ENCODE measurements at regions not wholly inside any gene's neighbourhood (a gene's known extent, or its start where the extent isn't known, plus 50 kb on each side); places are given as distances from the start of the nearest gene placed in this dataset.
"Not testable (repeated sequence)": the region's sequence is repeated elsewhere in the genome, so short reads cannot be mapped to it uniquely, and the experiment has no call there.

DNA sequence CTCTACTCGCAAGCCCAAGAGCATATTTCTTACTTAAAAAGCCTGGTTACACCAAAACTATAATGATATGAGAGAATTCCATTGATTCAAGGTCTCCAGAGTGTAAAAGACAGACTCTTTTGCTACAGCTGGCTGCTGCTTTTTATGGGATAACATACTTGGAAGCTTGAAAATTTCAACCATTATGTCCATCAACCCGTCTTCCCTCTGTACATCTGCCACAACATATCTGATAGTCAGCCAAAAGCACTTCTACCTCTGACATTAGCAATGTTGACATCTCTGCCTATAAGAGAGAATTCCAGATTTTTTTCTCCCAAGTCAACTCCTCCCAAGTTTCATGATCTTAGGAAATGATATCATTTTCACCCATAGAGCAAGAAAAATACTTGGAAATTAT lies 54.4 kb upstream of the IQCM start:
- no peak for DNase-seq

DNA sequence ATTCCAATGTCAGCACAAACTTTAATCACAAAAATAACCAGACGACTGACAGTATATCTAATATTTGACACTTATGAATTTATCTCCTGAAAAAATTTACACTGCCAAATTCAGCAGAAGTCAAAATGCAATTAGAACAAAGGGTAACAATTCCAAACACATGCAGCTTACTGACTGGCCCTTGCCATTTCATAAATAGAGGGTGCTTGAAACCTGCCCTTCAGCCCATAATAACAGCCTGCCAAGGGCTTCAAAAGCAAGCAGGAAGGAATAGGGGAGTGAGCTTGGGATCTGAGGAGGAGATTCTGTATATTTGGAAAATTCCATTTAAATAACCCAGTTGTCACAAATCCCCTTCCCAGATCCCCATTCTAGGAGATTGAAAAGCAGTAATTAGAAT lies 66.1 kb upstream of the IQCM start:
- DNase-seq = no peak

DNA sequence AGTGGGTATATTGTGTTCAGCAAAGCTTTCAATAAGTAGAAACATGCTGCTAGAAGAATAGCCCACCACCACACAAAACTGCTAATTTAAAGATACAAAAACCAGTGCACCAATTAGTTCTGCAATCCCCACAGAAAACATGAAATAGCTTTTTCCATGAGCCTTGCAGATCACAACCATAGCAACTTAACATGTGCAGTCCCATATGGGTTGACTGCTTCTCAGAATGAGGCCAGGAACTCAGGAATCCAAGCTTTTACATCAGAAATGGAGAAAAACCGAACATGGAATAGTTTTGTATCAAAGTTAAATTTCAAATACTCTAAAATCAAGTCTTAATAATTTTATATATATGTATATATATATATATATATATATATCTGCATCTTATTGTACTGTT lies 66.6 kb upstream of the IQCM start:
- no peak for DNase-seq

DNA sequence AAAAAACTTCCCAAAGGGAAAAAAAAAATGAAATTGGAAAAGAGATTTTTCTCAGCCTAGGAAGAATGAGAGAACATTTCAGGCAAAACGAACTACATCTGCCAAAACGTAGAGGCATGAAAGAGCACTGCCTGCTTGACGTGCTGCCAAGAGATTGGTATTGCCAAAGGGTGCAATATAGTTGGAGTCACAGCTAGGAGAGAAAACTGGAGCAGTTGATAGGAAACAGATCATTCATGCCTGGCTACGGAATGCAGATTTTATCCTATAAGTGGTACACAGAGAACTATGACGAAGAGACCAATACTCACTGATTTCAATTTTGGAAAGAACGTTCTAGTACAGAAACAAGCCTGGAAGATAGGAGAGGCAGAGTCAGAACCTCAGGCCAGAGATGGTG lies 68.4 kb upstream of the IQCM start:
- no peak for DNase-seq

DNA sequence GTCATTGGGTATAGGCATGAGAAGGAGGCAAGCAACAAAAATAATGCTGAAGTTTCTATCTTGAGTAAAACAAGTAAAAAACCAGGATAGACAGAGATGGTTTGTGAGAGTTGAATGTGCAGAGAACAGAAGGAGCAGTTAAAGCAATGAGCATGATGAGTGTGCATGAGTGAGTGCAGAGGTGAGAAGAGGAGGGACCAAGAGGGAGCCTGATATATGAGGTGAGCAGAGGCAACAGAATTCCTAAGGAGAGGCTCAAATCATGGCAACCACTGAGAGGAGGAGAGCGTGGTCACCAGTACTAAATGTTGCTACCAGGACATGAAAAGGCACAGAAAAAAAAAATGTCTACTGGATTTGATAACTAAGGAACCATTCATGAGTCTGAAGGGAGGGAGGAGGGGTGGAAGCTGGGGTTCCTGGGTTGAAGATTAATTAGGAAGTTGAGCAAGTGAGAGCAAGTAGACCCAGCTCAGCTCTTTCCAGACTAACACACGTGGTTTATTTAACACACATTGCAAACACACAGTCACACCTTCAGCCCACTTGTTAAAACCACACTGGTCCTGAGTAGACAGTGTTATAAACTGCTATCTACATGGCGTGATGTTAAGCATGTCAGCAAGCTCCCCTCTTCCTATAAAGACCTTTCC lies 69.0 kb upstream of the IQCM start:
- no peak for DNase-seq

DNA sequence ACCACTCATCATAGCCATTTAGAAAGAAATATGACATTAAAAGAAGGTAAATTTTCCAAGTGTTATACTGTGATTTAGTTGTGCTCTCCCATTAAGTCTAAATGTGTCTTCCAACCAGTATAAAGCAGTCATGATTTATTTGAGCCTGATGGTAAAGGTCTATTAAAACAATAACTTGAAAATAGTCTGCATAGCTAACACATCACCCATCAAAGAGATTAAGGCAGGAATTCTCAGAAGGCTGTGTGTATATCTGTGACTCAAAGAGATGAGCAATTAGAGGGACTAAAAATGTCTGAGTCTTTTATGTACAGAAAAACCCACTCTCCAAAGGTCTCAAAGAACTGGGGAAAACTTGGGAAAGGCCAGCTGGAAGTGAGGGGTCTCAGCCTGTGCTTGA lies 70.3 kb upstream of the IQCM start:
- DNase-seq = no peak

DNA sequence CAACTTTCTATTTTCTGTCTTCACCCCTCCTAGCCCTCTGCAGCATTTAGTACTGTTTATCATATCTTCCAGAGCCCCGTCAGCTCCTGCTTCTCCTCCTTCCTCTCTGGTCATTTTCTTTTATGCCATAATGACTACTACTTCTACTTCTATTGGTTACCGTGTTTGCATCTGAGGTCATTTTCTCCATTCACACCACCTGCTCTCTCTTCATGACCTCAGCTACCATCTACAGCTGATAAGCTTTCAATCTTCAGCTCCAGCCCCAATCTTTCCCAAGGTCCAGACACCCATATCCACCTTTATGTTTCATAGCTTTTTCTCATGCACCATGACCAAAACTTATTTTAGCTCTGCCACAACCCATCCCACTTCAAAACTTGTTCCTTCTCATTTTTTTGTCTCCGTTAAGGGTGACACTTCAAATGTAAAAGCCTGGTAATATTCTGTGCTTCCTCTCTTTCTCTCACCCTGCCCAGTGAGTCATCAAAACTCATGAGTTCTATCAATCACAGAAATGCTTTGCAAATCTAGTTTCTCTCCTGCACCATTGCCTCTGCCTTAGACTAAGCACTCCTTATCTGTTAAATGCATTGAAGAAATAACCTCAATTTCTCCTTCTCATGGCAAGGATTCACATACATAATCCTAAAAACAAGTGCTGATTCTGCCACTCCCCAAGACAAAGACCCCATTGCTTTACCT lies 71.3 kb upstream of the IQCM start:
- DNase-seq = peak; percentile 1

DNA sequence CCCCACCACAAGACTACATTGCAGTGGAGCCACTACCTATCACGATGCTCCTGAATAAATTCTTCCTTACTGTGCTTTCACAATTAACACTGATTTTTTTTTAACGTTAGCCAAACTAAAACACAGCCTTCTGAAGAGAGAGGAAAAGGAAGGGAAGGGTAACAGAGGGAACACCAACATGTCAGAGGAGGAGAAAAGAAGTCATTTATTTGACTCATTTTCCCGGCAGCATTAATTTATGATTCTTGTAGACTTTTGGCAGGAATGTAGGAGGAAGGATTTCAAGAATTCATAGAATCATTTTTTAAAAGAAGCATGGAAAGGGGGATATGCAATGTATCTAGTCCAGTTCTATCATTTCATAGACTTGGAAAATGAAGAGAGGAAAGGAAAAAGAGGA lies 74.3 kb upstream of the IQCM start:
- DNase-seq = no peak

DNA sequence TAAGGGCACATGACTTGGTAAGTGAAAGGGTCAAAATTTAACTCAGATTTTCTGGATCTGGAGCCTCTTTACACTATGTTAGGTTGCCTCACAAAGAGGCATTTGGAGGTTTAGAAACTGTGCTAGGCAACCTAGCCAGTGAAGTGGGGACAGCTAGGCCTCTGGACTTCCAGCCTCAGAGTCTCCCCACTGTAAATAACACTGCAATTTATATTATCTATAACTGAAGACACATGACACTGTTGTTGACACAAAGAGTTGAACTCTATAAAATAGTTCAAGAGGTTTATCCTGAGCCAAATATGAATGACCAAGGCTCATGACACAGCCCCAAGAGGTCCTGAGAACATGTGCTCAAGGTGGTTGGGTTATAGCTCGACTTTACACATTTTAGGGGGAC lies 74.9 kb upstream of the IQCM start:
- no peak for DNase-seq

DNA sequence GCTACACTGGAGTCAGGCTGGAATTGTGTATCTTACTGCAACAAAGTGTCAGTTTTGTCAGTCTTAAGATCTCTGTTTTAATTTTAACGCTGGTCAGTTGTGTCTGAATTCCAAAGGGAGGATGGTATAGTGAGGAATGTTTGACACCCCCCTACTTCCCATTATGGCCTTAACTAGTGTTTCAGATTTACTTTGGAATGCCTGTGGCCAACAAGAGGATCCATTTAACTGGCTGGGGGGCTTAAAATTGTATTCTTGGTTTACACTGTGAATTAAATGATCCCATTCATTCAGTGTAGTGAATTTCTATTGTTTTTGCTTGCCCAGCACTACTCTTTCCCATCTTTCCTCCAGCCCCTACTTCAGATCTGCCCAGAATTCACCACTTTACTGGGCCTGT lies 75.8 kb upstream of the IQCM start:
- no peak for DNase-seq

DNA sequence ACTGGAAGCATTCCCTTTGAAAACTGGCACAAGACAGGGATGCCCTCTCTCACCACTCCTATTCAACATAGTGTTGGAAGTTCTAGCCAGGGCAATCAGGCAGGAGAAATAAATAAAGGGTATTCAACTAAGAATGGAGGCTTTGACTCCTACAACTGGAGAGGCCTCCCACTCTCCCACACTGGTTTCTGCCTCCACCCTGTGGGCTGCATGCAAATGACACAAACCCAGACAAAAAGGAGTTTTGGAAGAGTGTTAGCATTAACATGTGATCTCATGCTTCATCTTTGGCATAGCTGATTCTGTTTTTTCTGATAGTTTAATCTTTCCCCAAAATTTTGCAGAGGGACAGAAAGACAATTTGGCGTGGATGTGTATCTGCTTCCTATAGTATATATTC lies 80.8 kb upstream of the IQCM start:
- peak; percentile 40 for DNase-seq

DNA sequence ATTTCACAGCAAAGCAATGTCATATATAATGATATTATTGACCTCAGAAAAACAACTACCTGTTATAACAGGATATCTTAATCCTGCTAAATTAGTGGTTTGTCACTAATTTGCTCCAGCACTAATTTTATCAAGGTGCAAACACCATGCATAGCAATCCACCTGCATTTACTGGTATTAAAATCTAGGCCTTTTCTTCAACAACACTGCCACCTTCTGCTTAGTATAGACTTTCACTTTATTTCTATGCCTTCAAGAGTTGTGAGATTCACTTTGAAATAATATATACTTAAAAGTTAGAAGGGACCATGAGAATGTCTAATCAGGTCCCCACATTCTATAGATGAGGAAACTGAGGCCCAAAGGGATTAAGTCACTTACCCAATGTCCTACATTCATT lies 82.1 kb upstream of the IQCM start:
- DNase-seq = peak; percentile 52

DNA sequence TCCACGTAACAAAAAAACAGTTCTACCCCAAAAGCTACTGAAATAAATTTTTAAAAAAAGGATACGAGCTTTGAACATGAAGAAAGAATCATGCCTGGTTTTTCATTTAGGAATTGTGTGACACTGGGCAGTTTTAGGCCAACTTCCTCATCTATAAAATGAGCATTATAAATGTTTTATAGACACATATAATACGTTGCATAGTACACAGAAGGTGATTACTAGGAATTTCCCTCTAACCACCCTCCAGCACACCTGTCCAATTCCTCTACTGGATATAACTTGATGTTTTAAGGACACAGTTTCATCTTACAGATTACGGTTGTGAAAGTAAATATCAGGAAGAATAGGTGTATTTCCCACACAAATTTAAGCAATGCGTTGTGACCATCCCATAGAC lies 85.5 kb upstream of the IQCM start:
- no peak for DNase-seq

DNA sequence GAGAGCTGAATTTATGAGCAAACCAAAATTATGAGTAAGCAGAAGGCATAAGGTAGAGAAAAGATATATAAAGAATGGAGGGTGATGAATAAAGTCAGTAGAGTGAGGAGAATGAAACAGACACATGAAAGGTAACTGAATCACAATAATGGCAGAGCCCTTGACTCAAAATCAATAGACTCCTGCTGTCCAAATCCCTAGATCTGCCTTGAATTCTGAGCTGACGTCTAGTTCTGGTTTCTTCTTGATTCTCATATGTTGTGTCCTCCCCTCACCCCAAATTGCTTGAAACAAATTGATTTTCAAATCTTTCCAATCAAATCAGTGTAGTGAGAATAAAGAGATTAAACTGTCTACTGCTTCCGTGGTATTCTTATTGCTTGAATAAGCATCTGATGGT lies 86.6 kb upstream of the IQCM start:
- no peak for DNase-seq

DNA sequence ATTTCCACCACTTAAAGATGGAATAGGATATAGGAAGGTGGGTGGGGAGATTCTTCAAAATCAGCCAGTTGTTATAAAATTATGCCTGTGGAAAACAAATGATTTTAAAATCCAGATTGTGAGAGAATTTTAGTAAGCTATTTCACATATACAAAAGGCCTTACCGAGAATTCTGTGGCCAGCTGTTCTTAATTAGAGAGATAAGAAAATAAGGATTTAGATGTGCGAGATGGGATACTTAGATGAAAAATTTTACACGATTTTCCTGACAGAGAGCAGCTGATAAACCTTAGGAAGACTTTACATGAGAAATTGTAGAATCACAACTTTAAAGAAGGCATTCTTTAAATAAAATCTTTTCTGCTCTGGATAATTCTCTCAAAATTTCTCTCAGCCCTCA lies 94.5 kb upstream of the IQCM start:
- DNase-seq = no peak

DNA sequence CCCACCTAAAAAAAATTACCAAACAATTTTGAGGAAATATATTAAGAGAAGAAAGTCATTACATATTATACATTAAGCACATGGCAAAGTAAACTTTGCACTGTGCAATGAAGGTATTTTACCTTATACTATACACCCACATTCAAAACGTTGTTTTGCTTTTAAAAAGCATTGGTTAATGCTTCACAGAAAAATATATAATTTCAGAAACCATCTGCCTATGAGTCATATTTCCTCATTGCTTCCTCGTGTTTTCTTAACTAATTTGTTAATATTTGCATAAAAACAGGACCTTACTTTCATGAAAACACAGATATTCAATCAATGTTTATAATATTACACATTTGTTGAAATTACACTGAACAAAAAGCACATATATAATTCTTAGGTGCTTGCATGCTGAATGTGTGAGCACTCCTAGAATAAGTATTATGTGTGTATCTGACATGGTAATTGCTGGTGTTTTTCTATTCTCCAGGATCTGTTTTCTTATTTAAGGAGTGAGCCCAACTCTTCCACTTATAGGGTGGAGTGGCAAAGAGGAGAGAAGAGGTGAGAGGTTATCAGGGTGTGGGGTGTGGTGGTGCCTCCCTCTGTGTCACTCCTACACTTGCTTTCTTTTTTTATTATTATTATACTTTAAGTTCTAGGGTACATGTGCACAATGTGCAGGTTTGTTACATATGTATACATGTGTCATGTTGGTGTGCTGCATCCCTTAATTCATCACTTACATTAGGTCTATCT lies 95.1 kb upstream of the IQCM start:
- DNase-seq = peak; percentile 35

DNA sequence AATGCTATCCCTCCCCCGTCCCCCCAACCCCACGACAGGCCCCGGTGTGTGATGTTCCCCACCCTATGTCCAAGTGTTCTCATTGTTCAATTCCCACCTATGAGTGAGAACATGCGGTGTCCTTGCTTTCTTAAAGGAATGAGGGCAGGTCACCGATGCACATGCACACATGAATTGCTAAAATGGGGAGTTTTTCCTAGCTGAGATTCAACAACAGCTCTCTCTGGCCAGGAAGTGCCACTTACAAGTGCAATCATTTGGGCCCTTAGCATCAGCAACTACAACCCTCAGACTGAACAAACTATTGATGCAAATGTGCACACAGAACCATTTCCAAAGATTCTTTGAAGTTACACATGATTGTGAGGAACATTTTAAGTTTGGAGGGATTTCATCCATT lies 95.7 kb upstream of the IQCM start:
- DNase-seq = peak; percentile 2

DNA sequence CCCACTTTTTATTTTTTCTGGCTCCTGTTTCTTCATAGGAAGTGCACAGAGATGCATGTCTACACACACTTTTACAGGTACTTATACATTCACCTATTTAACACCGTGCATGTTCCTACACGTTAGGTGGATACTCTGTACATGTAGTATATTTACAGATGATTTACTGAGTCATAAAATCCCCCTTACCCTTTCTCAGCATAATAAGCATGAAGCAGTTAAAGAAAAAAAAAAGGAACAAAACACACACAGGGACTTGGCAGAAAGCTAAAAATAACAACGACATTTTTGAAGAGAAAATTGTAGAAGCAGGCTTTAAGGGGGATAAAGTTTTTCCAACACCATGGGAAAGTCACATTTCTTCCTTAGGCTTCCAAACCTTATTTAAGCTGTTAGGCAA lies 96.4 kb upstream of the IQCM start:
- DNase-seq = no peak

DNA sequence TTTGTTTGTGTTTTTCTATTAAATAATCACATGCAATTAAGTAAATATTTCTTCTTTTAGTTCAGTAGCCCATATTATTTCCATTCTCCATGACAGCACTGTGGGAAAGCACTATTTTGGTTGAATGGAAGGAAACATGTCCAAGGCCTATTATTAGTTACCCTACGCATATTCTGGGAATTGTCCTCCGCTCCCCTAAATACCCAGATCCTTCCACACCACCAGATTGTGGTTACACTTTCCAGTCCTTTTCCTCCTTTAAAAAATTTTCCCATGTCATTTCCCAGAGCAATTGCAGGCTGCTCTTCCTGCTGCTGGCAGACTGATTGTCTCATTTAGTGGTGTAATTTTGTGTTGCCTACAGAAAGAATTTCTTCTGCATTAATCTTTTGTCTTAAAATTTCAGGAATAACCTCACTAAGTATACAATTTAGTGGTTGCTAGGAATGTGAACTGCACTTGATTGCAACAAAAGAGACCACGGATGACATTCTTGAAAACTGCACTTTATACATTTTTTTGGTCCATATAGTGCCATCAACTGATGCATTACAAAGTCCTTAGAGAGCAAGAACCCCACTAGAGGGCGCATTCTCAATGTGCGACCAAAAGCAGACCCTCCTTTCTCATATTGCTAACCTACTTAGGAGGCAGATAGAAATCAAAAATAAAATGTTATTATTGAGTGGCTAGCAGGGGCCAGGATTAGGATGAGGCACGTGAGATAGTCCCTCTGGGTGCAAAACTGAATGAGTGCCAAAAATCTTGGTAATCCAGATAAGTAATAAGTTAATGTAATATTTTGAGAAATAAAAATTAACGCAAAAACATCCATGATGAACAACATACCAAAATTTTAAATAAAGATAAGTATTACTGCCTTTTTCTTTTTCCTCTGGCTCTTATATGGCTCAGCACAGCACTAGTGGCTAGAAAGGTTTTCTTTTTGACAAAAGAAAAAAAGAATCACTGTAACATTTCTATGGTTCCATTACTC lies 98.8 kb upstream of the IQCM start:
- peak; percentile 84 for DNase-seq

DNA sequence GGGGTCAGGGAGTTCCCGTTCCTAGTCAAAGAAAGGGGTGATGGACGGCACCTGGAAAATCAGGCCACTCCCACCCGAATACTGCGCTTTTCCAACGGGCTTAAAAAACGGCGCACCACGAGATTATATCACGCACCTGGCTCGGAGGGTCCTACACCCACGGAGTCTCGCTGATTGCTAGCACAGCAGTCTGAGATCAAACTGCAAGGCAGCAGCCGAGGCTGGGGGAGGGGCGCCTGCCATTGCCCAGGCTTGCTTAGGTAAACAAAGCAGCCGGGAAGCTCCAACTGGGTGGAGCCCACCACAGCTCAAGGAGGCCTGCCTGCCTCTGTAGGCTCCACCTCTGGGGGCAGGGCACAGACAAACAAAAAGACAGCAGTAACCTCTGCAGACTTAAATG lies 100.1 kb upstream of the IQCM start:
- DNase-seq = not testable (repeated sequence)

DNA sequence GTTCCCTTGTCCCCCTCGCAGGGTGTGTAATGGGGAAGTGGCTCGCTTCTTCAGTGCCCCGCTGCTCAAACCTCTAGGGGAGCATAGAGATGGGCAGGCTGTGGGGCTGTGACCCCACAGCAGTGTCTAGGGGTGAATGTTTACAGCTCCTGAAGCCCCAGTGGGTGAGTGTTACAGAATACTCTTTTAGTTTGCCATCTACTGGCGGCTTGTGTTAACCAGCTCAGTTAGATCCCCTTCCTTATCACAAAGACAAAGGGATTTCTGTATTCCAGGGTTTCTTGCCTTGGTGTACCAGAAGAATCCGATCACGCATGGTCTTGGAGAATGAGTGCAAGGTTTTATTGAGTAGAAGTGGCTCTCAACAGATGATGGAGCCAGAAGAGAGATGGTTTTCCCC lies 108.1 kb upstream of the IQCM start:
- DNase-seq = no peak

DNA sequence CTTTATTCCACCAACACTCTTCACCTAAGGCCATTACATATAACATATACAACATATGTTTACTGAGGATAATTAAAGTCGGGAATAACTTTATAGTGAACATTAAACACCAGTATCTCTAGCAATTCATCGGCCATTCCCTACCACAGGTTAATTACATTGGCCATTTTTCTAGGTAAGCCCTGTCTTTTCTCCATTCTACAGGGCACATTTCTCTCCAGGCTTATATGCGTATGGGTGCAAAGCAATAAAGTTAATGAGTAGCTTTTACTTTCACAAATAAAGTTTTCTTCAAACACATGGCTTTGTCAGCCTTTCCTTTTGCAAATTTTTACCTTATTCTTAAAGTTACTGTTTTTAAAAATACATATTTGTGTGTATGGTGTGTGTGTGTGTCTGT lies 111.9 kb upstream of the IQCM start:
- no peak for DNase-seq

DNA sequence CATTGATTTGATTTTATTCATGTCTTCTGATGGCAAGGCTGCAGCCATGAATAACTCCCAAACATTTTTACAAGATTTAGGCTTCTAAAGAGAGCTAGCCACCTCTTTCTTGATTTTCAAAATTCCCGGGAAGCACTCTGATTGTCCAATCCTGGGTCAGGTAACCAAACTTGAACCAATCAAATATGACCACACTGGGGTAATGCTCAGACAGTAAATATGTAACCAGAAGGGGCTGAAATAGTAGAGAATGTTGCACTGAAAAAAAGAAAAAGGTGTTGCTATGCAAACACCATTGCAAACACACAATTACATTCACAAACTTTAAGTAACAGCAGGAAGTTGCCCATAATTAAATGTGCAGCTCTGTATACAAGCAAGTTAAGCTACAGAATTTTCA lies 112.9 kb upstream of the IQCM start:
- DNase-seq = no peak
